Kidney (tissue), 13 donors: ENCODE measurements at regions not wholly inside any gene's neighbourhood (a gene's known extent, or its start where the extent isn't known, plus 50 kb on each side); places are given as distances from the start of the nearest gene placed in this dataset.

ENCODE experiments used
- DNase-seq, 5 donors: peaks; one replicate each; pipeline ENCODE4 v3.0.0-alpha.2; 2013 to 2020
- FAIRE-seq: peaks from 2 replicates; lab custom pipeline; 2012; peaks lifted over from hg19 to GRCh38; lab: Jason Lieb, UNC
- H3K27ac ChIP-seq, 2 donors: one replicate each; pipeline ENCODE4 v1.7.0; 2013; ENCODE audit warnings: low read depth in 2 of 2, low read length in 2 of 2, inconsistent platforms in 1 of 2
- H3K27me3 ChIP-seq: one replicate; pipeline ENCODE4 v1.7.1; 2013; ENCODE audit warnings: low read length, inconsistent platforms; ENCODE audit not compliant: control insufficient read depth, insufficient read depth
- H3K36me3 ChIP-seq, 3 donors: one replicate each; pipeline versions ENCODE4 v1.7.0 to v1.7.1; 2013; ENCODE audit warnings: low read length in 3 of 3, control low read depth in 1 of 3, inconsistent platforms in 1 of 3; ENCODE audit not compliant: insufficient read depth in 3 of 3, control insufficient read depth in 2 of 3
- H3K4me1 ChIP-seq, 3 donors: one replicate each; pipeline versions ENCODE4 v1.7.0 to v1.7.1; 2013; ENCODE audit warnings: low read length in 3 of 3, inconsistent platforms in 1 of 3, low read depth in 1 of 3; ENCODE audit not compliant: control insufficient read depth in 2 of 3, insufficient read depth in 2 of 3
- H3K4me3 ChIP-seq, 3 donors: one replicate each; pipeline versions ENCODE4 v1.7.0 to v1.8.1; 2013; ENCODE audit warnings: low read length in 3 of 3, control low read depth in 1 of 3, inconsistent platforms in 1 of 3
- H3K9ac ChIP-seq, 3 donors: one replicate each; pipeline versions ENCODE4 v1.7.0 to v1.7.1; 2013; ENCODE audit warnings: low read length in 3 of 3, control low read depth in 1 of 3, inconsistent platforms in 1 of 3
- H3K9me3 ChIP-seq, 3 donors: one replicate each; pipeline versions ENCODE4 v1.7.0 to v1.7.1; 2013; ENCODE audit warnings: low read length in 3 of 3, control low read depth in 1 of 3, inconsistent platforms in 1 of 3; ENCODE audit not compliant: control insufficient read depth in 2 of 3, insufficient read depth in 1 of 3
- intact Hi-C: fragments of 100-400 bp; cut with DNase I; formaldehyde crosslinking; loops from one replicate; pipeline ENCODE4 v1.11.1; 2022
- TF ChIP-seq, protein P1 (sequence below): IDR thresholded peaks from 3 replicates; pipeline ENCODE4 v1.5.1; 2012; ENCODE audit warnings: mild to moderate bottlenecking, moderate library complexity, borderline replicate concordance; ENCODE audit not compliant: insufficient read depth; ENCODE audit errors: extremely low read depth
- donor health status: control.
- donor health status: control.
- donor health status: control.
- donor health status: control.
- donor health status: control.
- donor health status: DM: yes; HTN: yes; CAD: no.
- donor health status: Normal renal cell carcinoma (clear cell type).

DNA sequence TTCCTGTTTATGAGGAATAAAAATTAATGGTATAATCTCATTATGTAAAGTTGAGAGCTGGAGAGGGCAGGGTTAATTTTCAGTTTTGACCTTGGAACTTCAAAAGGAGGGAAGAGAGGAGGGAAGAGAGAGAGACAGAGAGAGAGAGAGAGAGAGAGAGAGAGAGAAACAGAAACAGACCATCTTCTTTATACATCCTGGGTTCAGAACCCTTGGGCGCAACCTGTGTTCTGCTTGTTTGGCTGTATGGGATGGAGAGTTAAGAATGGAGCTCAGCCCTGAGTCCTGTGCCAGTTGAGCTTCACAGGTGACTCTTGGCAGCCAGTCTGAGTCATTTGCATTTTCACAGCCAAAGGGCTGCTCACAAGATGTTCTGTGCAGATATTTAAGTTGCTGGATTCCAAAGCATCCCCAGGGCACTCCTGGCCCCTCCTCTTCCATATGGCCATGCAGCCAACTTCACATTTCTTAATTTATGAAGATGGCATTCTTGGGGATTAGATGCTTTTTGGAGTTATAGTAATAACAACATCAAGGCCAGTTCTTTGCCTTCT, 143.5 kb downstream of the CARTPT start:
- Histone ChIP-seq H3K9me3 (peaks cover 0 to 7% (median 0%) of the 10 kb centered on the region in 3 donors), H3K36me3 (no peaks in the 10 kb centered on the region), H3K4me1 (no peaks in the 10 kb centered on the region), H3K27me3 (no peaks in the 10 kb centered on the region), H3K27ac (no peak overlapping the region), H3K9ac (no peak overlapping the region), H3K4me3 (no peak overlapping the region)
- TF ChIP-seq, protein P1, sequence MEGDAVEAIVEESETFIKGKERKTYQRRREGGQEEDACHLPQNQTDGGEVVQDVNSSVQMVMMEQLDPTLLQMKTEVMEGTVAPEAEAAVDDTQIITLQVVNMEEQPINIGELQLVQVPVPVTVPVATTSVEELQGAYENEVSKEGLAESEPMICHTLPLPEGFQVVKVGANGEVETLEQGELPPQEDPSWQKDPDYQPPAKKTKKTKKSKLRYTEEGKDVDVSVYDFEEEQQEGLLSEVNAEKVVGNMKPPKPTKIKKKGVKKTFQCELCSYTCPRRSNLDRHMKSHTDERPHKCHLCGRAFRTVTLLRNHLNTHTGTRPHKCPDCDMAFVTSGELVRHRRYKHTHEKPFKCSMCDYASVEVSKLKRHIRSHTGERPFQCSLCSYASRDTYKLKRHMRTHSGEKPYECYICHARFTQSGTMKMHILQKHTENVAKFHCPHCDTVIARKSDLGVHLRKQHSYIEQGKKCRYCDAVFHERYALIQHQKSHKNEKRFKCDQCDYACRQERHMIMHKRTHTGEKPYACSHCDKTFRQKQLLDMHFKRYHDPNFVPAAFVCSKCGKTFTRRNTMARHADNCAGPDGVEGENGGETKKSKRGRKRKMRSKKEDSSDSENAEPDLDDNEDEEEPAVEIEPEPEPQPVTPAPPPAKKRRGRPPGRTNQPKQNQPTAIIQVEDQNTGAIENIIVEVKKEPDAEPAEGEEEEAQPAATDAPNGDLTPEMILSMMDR, result no peak
- intact Hi-C loops, result no loop called here
- DNase-seq (no peak), FAIRE-seq (no peak)

DNA sequence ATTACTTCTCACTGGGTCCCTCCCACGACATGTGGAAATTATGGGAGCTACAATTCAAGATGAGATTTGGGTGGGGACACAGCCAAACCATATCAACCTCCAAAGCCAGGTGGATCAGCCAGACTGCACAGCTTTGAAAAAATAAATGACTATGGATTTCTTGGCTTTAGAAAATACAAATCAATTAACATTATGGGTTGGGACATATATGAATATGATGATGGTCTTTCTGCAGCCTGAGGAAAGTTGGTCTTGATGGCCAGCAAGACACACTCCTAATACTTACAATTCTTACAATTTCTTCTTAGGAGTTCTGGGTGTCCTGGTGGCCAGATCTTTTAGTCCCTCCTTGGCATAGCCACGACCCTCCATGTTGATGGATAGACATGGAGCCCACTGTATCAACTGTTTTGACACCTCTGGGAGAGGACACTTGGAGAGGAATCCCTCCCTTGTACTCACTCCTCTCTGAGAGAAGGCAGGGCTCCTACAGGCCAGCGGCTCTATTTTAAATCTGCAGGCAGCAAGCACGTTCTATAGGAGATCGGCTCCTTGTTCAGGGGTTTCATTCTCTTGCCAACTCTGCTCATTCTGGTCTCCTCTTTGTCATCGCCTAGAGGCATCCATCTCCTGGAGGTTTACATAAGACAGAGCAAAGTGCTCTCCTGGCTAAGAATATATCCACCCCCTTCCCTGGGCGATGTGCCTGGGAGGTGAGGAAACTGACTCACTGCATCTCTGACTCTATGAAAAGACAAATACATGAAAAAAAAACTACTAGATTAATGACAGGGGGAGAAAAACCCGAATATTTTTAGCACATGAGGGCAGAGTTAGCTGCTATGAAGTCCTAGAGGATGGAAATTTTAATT, 145.9 kb downstream of the CARTPT start:
- TF ChIP-seq, protein P1, result no peak
- no peak overlapping the region for H3K27ac ChIP-seq
- peaks cover 0 to 7% (median 0%) of the 10 kb centered on the region in 3 donors for H3K9me3 ChIP-seq
- no peak overlapping the region for H3K9ac ChIP-seq
- H3K4me1 ChIP-seq, result no peaks in the 10 kb centered on the region
- H3K27me3 ChIP-seq, result no peaks in the 10 kb centered on the region
- intact Hi-C loops, result no loop called here
- no peaks in the 10 kb centered on the region for H3K36me3 ChIP-seq
- DNase-seq (no peak), FAIRE-seq (no peak)
- no peak overlapping the region for H3K4me3 ChIP-seq

DNA sequence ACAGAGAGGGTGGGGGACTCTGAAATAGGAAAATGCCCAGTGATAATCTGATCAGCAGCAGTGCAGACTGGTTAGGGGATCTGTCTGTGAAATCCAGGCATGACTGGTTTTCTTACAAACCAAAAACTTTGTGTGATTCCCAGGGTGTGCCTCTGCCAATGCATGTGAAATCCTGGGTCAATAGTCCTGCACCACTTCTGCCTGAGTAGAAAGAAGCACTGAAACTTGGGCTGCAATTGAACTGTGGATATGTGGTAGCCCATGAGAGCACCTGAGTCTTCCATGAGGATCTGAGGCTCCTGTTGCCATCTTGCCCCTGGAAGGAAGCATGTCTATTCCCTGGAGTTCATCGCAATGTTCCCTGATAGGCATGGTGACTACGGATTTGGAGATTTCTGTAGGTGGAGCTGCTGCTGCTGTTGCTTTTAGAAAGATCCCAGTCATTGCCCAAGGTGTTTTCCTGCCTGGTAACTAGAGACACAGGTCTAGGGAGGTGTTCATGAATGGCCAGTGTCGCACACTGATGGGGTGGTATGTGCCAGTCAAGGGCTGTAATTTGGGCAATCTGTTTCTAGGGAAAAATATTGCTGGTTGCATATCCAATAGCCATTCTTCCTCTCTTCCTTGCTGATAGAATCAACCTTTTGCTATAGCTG, 146.7 kb downstream of the CARTPT start:
- Histone ChIP-seq H3K36me3 (no peaks in the 10 kb centered on the region), H3K4me1 (no peaks in the 10 kb centered on the region), H3K9me3 (peaks cover 0 to 7% (median 0%) of the 10 kb centered on the region in 3 donors), H3K27me3 (no peaks in the 10 kb centered on the region), H3K27ac (no peak overlapping the region), H3K4me3 (no peak overlapping the region), H3K9ac (no peak overlapping the region)
- DNase-seq (no peak), FAIRE-seq (no peak)
- TF ChIP-seq, protein P1, result no peak
- intact Hi-C loops, result no loop called here
